Fibroblast of skin of right biceps (primary cell): ENCODE measurements at regions not wholly inside any gene's neighbourhood (a gene's known extent, or its start where the extent isn't known, plus 50 kb on each side); places are given as distances from the start of the nearest gene placed in this dataset.
"Not testable (repeated sequence)": the region's sequence is repeated elsewhere in the genome, so short reads cannot be mapped to it uniquely, and the experiment has no call there.

Experiments
- DNase-seq: peaks from one replicate; pipeline ENCODE4 v3.0.0-alpha.2; 2013

DNA sequence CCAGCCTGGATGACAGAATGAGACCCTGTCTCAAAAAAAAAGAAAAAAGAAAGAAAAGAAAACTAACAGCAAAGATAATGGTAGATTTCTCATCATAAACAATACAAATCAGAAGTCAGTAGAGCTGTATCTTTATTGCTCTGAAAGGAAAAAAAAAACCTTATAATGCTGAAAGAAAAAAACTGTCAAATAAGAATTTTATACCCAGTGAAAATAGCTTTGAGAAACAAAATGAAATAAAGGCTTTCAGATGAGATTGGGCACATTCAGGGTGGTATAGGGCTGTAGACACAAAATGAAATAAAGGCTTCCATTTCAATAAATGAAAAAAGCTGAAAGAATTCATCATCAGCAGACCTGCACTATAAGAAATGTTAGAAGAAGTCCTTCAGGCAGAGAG, 105.0 kb upstream of the FOXN3 start:
- no peak for DNase-seq

DNA sequence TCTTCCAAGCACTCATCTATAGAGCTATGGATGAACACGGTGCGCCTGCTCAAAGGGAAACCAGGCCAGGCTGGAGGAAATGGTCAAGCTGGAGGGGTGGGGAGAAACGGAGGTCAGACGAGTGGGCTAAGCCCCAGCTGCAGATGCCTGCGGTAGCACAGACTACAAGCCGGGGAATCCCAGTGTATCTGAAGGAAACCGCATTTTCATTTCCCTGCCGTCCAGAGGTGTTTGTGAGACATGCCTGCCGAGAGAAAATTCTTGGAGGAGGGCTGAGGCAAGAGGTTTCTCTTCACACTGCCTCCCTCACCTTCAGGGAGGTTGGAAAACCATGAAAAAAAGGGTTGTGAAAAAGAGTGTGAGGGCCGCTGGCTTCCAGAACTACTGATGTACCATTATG, 102.0 kb upstream of the FOXN3 start:
- DNase-seq: no peak

DNA sequence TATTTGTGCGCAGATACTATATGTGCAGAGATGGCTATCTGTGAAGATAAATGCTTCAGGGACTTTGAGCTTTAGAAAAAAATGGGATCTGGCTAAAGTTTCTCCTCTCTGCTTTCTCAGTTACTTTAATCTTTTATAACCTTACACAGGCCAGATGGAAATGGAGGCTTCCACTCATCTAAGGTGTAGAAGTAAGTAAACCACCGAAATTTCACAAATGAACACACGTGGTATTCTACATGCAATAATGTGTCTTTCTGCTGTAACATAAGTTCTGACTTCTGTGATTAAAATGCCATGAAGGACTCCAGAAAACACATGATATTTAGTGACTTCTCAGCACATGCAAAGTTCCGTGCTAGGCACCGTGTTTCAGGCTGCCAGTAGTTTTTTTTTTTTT, 99.1 kb upstream of the FOXN3 start:
- DNase-seq: no peak

DNA sequence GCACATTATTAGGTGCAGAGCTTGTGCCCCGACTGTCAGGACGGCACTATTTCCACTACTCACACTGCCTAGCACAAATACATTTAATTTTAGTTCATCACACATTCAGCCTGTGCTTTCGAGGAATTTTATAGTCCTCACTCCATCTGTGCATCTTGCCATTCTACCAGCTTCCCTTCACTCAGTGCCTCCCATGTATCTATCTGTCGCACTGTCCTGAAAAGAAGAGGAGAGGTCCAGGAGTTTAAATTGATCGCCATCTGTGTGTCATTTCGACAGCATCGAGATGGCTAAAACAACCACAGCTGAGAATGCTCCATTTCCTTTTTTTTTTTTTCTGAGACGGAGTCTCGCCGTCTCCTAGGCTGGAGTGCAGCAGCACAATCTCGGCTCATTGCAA, 97.6 kb upstream of the FOXN3 start:
- no peak for DNase-seq

DNA sequence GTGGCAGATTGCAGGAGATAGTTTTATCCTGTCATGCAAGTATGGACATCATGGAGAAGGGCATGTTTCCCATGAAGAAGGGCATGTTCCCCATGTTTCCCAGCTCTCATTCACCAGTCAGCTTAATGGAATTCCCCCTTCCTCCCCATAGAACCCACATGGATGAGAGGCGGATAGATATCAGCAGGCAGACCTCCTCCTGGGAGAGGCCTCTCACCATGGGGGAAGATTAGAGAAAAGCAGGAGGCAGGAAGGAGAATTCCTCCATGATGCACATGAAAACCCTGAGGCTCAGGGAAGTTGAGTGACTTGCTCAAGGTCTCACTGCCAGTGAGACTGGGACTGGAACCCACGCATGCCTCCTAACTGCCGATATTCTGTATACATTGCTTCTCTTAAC, 92.9 kb upstream of the FOXN3 start:
- peak; percentile 85 for DNase-seq

DNA sequence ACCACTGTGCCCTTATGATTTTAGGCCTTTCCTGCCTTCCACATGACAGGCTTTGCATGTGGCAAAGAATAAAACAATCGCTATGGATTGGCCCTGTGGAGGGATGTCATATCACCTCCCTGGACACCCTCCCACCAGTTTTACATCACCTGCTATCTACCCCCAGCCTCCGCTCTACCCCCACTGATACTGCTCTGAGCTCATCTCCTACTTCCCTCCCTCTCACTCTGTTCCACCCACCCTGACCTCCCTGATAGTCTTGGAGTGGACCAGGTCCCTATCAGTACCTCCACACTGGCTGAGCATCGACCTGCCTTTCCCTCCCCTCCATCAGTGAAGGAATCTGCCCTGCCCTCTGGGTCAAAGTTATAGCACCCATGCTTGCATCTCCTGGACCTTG, 91.8 kb upstream of the FOXN3 start:
- DNase-seq: no peak

DNA sequence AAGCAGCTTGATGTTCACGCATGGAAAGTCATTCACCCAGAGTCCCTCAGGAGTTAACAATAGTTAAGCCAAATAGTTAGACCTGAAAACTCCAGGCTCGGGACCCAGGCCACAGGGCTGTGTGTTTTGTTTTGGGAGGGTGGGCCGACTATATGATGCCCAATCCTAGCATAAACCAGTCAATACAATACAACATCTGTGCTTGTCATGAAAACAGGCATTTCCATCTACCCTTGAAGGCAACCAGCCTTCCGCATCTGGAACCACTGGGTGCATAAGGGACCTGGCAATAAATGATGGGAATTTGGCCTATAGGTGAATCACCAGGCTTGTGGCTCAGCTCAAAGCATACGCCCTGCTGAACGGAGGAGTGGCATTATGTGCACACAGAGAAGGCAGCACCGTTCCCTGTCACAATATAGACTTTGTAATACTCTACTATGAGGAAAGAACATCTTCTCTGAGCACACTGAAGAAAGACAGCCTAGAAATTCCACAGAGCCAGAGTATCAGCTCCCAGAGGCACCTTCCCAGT, 91.0 kb upstream of the FOXN3 start:
- DNase-seq: peak; percentile 41

DNA sequence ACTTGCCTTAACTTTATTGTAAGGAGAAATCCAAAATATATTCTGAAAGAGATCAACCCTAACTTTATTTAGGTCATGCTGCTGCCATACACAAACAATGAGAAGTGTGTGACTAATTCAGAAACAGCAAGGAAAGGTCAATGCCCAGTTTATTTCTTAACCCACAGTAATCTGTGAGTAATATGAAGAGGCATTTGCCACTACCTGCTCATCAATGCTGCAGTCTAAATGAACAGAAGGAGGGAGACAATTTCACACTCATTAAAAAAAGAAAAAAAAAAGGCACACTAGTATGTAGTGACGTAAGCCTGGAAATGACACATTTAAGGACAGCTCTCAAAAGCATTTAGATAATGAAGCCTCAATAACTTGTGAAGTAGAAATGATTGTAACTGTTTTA, 90.5 kb upstream of the FOXN3 start:
- peak; percentile 84 for DNase-seq

DNA sequence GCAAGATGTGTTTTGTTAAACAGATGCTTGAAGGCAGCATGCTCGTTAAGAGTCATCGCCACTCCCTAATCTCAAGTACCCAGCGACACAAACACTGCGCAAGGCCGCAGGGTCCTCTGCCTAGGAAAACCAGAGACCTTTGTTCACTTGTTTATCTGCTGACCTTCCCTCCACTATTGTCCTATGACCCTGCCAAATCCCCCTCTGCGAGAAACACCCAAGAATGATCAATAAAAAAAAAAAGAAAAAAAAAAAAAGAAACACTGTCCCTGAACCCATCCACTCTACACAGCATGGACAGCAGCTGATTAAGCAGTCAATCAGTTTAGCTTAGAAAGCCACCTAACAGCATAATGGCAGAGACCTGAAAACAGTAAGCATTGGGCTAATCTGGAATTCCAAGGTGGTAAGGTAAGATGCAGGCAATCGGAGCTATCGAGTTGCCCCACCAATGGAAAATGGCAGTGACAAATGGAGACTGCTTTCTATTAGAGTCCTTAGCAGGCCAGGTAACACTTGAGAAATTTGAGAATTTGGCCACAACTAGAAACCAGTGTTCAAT, 89.9 kb upstream of the FOXN3 start:
- DNase-seq: not testable (repeated sequence)

DNA sequence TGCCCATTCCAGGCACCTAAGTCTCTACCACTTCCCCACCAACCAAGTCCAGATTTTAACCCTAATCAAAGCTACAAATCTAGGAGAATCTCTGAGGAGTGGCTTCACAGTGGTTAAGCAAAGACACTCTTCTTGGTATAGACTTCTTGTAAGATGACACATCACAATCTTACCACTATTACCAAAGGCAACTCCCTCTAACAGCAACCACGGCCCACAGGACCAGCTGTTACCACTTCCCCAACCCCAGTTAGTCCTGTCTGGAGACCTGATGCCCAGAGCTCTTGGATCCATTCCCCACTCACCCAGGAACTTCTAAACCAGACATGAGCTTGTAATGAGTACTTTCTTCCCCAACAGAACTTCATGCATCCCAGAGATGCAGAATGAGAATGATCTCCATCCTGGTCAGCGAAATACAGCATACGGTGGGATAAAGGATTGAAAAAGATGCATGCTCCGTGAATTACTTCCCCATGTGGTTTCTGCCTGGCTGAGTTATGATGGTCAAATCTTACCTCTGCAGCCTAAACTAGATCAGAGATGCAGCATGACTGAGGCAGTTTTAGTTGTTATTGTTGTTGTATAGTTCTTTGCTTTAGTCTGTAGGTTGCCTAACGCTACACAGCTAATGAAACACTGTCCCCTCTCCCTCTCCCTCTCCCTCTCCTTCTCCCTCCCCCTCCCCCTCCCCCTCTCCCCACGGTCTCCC, 87.7 kb upstream of the FOXN3 start:
- DNase-seq: peak; percentile 76

DNA sequence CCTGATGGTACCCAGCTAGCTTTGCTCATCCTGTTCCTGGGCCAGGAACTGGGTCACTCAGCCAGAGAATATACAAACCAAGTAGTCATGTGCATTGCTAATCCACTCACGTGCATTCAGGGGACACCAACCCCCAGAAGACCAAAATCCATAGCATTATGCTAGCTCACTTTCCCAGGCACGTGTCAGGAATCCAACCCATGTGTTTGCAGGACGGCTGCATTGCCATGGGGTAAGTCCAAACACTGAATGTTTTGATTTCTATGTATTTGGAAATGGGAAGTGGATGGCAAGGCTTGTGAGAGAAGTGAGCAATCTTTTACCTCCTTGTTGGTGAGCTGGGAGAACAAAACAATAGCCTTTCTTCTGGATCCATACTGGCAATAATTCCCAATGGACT, 87.1 kb upstream of the FOXN3 start:
- DNase-seq: peak; percentile 52

DNA sequence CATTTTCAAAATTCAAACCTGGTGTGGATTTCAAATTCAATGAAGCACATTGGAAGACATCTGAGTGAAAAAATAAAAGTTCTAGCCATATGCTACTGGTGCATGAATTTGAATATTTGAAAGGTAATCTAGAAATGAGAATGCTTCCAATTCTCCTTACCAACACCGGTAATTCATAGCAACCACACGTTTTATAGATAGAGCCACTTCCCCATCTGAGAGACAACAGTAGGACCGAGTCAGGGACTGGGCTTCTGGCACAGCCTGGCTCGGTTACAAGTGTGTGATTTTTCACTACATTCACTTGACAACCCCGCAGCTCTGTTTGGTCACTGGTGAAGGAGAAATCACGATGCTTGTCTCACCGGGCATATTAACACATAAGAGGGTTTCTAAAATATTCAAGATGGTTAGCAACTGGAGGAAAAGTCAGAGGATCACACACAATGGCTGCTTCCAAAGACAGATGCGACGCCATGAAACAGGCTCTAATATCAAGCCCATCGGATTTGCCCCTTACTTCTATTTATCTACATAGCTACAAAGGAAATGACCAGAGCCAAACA, 86.5 kb upstream of the FOXN3 start:
- no peak for DNase-seq

DNA sequence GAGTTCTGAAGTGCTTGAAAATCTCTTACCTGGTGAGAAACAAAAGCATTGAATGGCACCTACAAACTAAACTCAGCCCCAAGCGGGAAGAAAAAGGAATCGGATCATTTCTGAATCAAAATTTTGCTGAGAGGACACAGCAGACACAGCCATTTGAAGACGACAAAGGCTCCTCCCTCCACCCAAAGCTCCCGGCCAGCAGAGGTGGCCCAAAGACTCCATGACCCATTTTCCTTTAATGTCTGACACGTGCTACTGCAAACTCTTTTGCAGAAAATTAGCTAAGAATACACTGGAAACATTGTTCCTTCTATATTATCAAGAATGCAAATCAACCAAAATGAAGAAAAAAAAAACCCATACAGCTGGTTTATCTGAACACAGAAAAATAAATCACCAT, 85.9 kb upstream of the FOXN3 start:
- no peak for DNase-seq

DNA sequence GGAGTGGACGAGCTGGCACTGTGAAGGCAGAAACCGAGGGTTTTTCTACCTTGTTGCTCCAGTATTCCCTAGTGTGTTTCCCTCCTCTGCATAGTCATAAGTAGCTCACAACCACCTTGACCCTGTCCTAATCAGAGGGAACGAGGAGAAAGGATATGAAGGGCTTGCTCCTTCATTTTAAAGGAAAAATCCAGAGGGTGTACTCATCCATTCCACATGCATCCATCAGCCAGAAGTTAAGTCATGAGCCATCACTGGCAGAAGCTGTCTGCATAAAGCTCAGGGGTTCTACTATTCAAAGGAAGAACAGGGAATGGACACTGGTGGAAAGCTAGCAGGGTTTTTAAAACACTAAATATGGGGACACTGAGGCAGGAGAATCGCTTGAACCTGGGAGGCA, 84.3 kb upstream of the FOXN3 start:
- no peak for DNase-seq

DNA sequence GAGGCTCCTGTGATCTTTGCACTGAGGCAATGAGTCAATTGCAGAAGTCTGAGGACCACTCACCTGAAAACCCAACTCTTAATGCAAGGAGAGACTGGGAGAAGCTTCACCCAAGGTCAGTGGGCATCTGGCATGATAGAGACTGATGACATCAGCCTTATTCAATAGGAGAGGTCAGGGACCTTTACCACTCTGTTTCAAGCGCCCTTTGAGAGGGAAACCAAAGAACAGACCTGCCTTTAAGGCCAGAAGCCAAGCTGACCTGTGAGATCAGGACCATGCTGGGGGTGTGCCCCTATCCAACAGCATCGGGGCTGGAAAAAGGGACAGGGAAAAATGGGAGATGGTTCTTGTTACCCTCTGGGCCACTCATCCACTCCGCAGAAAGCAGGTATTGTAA, 83.3 kb upstream of the FOXN3 start:
- no peak for DNase-seq

DNA sequence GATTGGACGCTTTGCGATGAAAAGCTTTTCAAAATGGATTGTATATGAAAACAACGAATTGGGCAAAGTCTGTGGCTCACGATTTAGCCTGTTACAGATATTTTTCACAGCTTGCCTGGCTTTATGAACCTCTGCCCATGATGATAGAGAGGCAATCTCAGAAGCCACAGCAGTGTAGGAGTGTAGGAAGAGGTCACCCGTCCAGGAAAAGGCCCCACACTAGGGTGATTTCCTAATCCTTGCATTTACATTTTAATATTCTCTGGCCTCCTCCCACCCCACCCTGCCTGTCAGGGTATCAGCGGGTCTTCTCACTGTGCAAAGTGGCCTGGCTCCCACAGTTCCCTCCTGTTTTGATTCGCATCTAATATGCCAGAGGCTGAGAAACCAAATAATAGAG, 81.8 kb upstream of the FOXN3 start:
- no peak for DNase-seq

DNA sequence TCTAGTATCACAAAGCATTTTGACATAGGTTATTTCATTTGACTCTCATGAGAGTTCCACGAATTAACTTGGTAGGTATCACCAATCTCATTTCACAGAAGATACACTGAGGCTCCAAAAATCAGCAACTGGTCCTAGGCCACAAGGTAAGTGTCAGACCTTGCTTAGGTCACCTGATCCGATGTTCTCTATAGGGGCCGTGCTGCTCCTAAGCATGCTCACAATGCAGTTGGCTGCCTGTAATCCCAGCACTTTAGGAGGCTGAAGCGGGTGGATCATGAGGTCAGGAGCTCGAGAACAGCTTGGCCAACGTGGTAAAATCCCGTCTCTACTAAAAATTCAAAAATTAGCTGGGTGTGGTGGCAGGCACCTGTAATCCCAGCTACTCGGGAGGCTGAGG, 78.7 kb upstream of the FOXN3 start:
- DNase-seq: no peak

DNA sequence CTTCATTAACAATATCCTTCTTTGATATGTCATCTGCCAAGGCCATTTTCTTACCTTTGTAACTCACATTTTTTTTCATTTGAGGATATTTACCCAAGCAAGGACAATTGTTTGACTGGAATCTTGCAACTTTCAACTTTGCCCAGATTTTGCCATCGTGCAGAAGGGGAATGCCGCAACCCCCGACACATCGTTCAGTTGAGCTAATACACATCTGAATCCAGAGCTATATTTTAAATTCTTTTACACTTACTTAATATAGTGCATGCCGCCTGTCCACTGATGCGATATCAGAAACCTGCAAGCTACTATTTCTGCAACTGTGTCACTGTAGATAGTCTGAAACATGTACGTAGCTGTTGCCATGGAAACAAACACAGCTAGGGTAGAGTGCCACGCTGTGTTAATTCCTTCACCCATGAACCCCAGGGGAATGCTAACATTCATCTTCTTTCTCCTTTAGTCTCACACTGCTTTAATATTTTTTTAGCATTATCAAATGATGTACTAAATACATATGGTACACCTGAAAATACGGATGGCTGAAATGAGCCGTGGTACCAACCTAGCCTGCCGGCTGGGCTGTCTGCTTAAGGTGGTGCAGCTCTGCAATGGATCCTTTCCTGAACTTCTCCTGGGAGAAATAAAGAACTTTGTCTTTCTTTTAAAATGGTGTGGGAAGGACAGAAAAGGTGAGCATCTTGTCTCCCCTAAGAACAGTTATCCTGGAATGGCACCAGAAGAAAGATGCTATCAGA, 77.0 kb upstream of the FOXN3 start:
- DNase-seq: no peak

DNA sequence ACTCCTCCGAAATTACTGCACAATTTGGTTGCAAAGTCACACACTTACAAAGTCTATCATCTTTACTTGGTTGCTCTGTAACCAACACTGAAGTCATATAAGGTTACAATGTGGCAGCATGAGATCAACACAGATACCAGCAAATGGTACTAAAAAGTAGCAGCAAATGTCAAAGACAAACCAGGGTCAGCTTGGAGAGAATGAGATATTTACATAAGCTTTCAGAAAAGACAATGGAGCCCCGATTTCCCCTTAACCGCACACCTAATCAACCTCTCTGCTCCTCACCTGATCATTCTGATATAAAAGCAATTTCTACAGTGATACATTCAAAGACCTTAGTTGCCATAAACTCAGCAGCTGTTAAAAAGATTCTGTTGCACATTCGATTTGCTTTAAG, 76.4 kb upstream of the FOXN3 start:
- no peak for DNase-seq

DNA sequence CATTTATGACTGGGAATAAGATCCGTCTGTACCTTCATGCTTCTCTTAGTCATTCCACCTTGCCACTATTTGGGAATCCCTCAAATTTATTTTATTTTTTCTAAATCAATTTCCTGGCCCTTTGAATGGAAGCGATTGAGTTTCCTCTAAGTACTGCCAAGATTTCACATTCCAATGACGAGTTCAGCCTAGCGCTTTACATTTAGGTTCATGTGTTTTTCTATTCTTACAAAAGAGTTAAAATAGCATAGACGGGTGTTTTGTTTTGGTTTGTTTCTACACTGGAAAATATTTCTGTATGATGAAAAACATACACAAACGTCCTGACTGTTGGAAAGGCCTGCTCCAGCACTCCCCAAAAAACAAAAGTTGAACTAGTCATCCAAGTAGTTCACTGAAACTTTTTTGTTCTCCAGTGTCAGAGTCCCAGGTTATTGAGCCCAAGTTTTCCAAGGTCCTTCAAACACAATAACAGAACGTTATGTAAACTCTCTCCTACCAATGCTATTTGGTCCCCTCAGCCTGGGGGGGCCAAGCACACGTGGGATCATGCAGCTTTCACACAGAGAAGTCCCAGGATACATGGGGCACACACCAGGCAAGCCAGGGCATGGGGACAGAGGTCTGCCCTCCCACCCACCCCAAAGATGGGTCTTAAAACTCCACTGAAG, 74.8 kb upstream of the FOXN3 start:
- DNase-seq: peak; percentile 67

DNA sequence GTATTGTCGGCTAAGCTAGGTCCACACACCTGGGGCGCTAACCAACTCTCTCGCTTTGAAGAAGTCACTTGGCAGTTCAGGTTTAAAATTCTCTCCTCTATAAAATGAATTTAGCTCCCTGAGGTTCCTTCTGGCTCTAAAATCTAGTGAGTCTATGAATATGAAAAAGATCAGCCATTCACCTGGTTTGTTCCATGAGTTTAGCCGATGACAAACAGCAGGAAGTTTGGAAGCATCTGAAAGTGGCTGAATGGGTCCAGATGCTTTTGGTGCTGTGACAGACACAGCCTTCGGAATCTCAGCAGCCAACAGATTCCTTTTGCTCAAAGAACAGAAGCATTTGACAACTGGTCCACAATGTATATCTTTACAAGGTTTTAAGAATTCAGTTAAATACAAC, 73.4 kb upstream of the FOXN3 start:
- DNase-seq: no peak

DNA sequence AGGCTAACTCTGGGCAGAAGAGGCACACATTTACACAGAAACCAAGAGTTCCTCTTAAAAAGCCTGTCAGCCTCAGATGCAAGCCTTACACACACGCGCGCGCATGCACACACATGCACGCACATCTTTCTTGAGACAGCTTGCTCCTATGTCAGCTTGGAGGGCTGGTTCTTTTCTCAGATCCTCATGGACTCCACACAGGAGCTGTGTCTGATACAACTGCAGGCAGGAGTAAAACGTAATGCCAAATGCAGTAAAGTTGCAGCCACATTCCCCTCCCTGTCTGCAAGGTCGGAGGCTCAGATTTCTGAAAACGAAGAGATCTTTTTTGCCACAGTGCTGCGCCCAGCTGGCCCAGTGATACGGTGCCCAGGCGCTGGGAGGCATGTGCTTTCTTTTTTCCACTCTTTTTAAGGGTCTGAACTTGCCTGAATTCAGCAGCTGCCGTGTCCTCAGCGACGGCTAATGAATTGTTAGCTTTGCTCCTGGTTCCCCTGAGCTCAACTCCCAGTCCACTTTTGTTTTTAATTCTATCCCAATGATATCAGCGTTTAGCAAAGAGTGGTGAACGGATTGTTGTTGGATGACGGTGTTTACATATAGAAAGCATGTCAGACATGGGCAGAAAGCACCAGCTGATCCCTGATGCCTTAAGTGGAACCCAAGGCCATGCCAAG, 72.9 kb upstream of the FOXN3 start:
- DNase-seq: peak; percentile 49

DNA sequence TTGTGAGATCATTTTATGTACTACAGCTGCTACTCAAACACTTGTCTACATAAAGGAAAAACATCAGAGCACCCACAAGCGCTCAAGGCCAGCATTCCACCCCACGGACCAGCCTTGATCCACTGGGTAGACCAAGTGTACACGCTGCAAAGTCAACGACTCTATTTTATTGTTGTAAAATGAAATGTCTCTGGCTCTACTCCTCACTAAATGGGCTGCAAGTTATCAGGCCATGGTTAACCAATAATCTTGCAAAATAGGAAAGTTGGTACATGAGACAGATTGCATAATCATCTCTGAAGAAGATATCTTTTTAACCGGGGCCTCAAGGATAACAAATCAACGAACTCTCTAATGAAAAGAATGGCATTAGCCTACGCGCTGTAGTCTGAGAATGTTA, 69.9 kb upstream of the FOXN3 start:
- no peak for DNase-seq
